ENCODE measurements at regions not wholly inside any gene's neighbourhood (a gene's known extent, or its start where the extent isn't known, plus 50 kb on each side); places are given as distances from the start of the nearest gene placed in this dataset.

- DNase-seq (ENCODE audit: low read depth), result no peak
- TF ChIP-seq CTCF (IDR thresholded peaks at IDR 0.05; ENCODE audit: insufficient read depth, low read length), result no peak
- H3K4me3 ChIP-seq (ENCODE audit: low read depth, low read length), result no peak overlapping the region
Measured at GRCh38 chr4:188221090-188221489, 81.8 kb downstream of the TRIML1 start.

- TF ChIP-seq CTCF (IDR thresholded peaks at IDR 0.05; ENCODE audit: insufficient read depth, low read length), result no peak
- no peak for DNase-seq (ENCODE audit: low read depth)
- no peak overlapping the region for H3K4me3 ChIP-seq (ENCODE audit: low read depth, low read length)
Measured at GRCh38 chr4:188228279-188228678, 89.0 kb downstream of the TRIML1 start.

GRCh38 chr4:188232428-188232827 is 93.2 kb downstream of the TRIML1 start:
- no peak for TF ChIP-seq CTCF (IDR thresholded peaks at IDR 0.05; ENCODE audit: insufficient read depth, low read length)
- DNase-seq (ENCODE audit: low read depth), result no peak
- H3K4me3 ChIP-seq (ENCODE audit: low read depth, low read length), result no peak overlapping the region

- DNase-seq (ENCODE audit: low read depth), result no peak
- no peak for TF ChIP-seq CTCF (IDR thresholded peaks at IDR 0.05; ENCODE audit: insufficient read depth, low read length)
- no peak overlapping the region for H3K4me3 ChIP-seq (ENCODE audit: low read depth, low read length)
Measured at GRCh38 chr4:188242041-188242440, 102.8 kb downstream of the TRIML1 start.

- DNase-seq (ENCODE audit: low read depth), result no peak
- H3K4me3 ChIP-seq (ENCODE audit: low read depth, low read length), result no peak overlapping the region
- no peak for TF ChIP-seq CTCF (IDR thresholded peaks at IDR 0.05; ENCODE audit: insufficient read depth, low read length)
Measured at GRCh38 chr4:188245651-188246050, 106.4 kb downstream of the TRIML1 start.

- TF ChIP-seq CTCF (IDR thresholded peaks at IDR 0.05; ENCODE audit: insufficient read depth, low read length), result no peak
- no peak overlapping the region for H3K4me3 ChIP-seq (ENCODE audit: low read depth, low read length)
- DNase-seq (ENCODE audit: low read depth), result no peak
Measured at GRCh38 chr4:188246488-188246887, 107.2 kb downstream of the TRIML1 start.

- no peak for TF ChIP-seq CTCF (IDR thresholded peaks at IDR 0.05; ENCODE audit: insufficient read depth, low read length)
- no peak overlapping the region for H3K4me3 ChIP-seq (ENCODE audit: low read depth, low read length)
- no peak for DNase-seq (ENCODE audit: low read depth)
Measured at GRCh38 chr4:188254211-188254610, 115.0 kb downstream of the TRIML1 start.
